ENCODE measurements at regions not wholly inside any gene's neighbourhood (a gene's known extent, or its start where the extent isn't known, plus 50 kb on each side); places are given as distances from the start of the nearest gene placed in this dataset.

- TF ChIP-seq ID3 (CRISPR knock-in tag; IDR thresholded peaks at IDR 0.05) (no peak), ID3 (tag; IDR thresholded peaks at IDR 0.05) (no peak), SMARCA4 (IDR thresholded peaks at IDR 0.05) (no peak), ZNF518B (CRISPR knock-in tag; IDR thresholded peaks at IDR 0.05) (no peak), TGIF2 (CRISPR knock-in tag; IDR thresholded peaks at IDR 0.05) (no peak)
Observed at GRCh38 chr3:25043749-25044148, 384.3 kb upstream of the RARB start (continued).

- H4K20me1 ChIP-seq (replicated peaks; ENCODE audit: control insufficient read depth, insufficient read depth, low read length): no peaks in the 10 kb centered on the region
- DNase-seq (ENCODE audit: extremely low read depth in 1 of 4, low spot score in 3 of 4) (no peak), FAIRE-seq (no peak), ATAC-seq (no peak)
- no peak overlapping the region for H3K4me2 ChIP-seq (ENCODE audit: insufficient read depth, low read length)
- no peaks in the 10 kb centered on the region for H3K9me1 ChIP-seq (ENCODE audit: control insufficient read depth, insufficient read depth, low read length)
- under 1% methylated on average over 7 of the region's 7 CpGs for WGBS (ENCODE audit: insufficient coverage, low coverage, missing lambda C conversion rate)
- no peaks in the 10 kb centered on the region for H3K36me3 ChIP-seq (ENCODE audit: control insufficient read depth, insufficient read depth, low read length)
- H3K27ac ChIP-seq (ENCODE audit: extremely low read depth, low read depth, low read length): no peak overlapping the region
- no peak overlapping the region for H3K4me3 ChIP-seq
- intact Hi-C loops (cut with micrococcal nuclease) (no loop called here), in situ Hi-C loops (cut with MboI) (no loop called here)
- POLR2A ChIA-PET: no interaction called here
- no peaks in the 10 kb centered on the region for H3K79me2 ChIP-seq (ENCODE audit: control insufficient read depth, insufficient read depth, low read length)
- CTCF ChIA-PET (ENCODE audit: low intra/inter-chr PET ratio): no interaction called here
- no TSS peak for BruUV-seq (replicated peaks)
- H2AFZ ChIP-seq (ENCODE audit: low read depth, low read length): no peak overlapping the region
- H3K9ac ChIP-seq (ENCODE audit: insufficient read depth in 1 of 2, low read depth in 2 of 2, low read length in 2 of 2): no peak overlapping the region
- no peaks in the 10 kb centered on the region for H3K4me1 ChIP-seq (replicated peaks in 1 of 2; ENCODE audit: control insufficient read depth in 2 of 2, insufficient read depth in 2 of 2, low read length in 2 of 2)
- no peaks in the 10 kb centered on the region for H3K27me3 ChIP-seq (ENCODE audit: control insufficient read depth in 2 of 2, insufficient read depth in 2 of 2, low read length in 2 of 2)
- H3K9me3 ChIP-seq (replicated peaks; ENCODE audit: control insufficient read depth, insufficient read depth, low read depth, low read length): no peaks in the 10 kb centered on the region; the same call in 1 of the 2 replicates
- no peak for TF ChIP-seq ZEB2 (IDR thresholded peaks at IDR 0.05)
- no peak for TF ChIP-seq PHB (CRISPR knock-in tag; IDR thresholded peaks at IDR 0.05)
Observed at GRCh38 chr3:25044762-25045710, 383.0 kb upstream of the RARB start.

Data from K562 (cell line).